Smooth muscle cell (in vitro differentiated cells): ENCODE measurements at regions not wholly inside any gene's neighbourhood (a gene's known extent, or its start where the extent isn't known, plus 50 kb on each side); places are given as distances from the start of the nearest gene placed in this dataset.
A peak's percentile ranks its signal among the peaks of the same experiment; 100 is the strongest.

Source experiments
- DNase-seq: peaks from one replicate; lab custom pipeline; 2025; ENCODE audit not compliant: unreplicated experiment; lab: John Stamatoyannopoulos, UW
- H2AFZ ChIP-seq: fragments of 200-600 bp; sonication (generic); 2 replicates; pipeline ENCODE4 v1.6.0; 2016; ENCODE audit warnings: antibody characterized with exemption, low read depth, mild to moderate bottlenecking
- H3F3A ChIP-seq: fragments of 200-600 bp; sonication (generic); 2 replicates; pipeline ENCODE4 v1.6.0; 2017; ENCODE audit warnings: antibody characterized with exemption, low read depth
- H3K27ac ChIP-seq: fragments of 200-600 bp; sonication (generic); 2 replicates; pipeline ENCODE4 v1.5.1; 2016; ENCODE audit warnings: low read depth, mild to moderate bottlenecking
- H3K27me3 ChIP-seq: fragments of 200-600 bp; sonication (generic); 2 replicates; pipeline ENCODE4 v1.6.1; 2016; ENCODE audit warnings: low read depth, mild to moderate bottlenecking
- H3K36me3 ChIP-seq: fragments of 200-600 bp; sonication (generic); 2 replicates; pipeline ENCODE4 v1.5.1; 2016; ENCODE audit warnings: low read depth
- H3K4me1 ChIP-seq: fragments of 200-600 bp; sonication (generic); 2 replicates; pipeline ENCODE4 v1.5.1; 2016; ENCODE audit warnings: low read depth
- H3K4me2 ChIP-seq: fragments of 200-600 bp; sonication (generic); 2 replicates; pipeline ENCODE4 v1.6.0; 2016; ENCODE audit warnings: mild to moderate bottlenecking
- H3K4me3 ChIP-seq: fragments of 200-600 bp; sonication (generic); 2 replicates; pipeline ENCODE4 v1.5.1; 2016; ENCODE audit warnings: mild to moderate bottlenecking
- H3K79me2 ChIP-seq: fragments of 200-600 bp; sonication (generic); 2 replicates; pipeline ENCODE4 v1.6.0; 2016; ENCODE audit warnings: low read depth, mild to moderate bottlenecking
- H3K9ac ChIP-seq: fragments of 200-600 bp; sonication (generic); 2 replicates; pipeline ENCODE4 v1.6.0; 2016; ENCODE audit warnings: low read depth
- H3K9me3 ChIP-seq: fragments of 200-600 bp; sonication (generic); replicated peaks from 2 replicates; pipeline ENCODE4 v1.5.1; 2016; ENCODE audit warnings: low read depth
- H4K20me1 ChIP-seq: fragments of 200-600 bp; sonication (generic); 2 replicates; pipeline ENCODE4 v1.6.0; 2016; ENCODE audit warnings: low read depth
- CTCF ChIP-seq: fragments of 200-600 bp; sonication (generic); IDR thresholded peaks from 2 replicates; pipeline ENCODE4 v1.5.1; 2017; ENCODE audit warnings: borderline replicate concordance, mild to moderate bottlenecking, antibody characterized with exemption; ENCODE audit not compliant: insufficient read depth, poor library complexity, severe bottlenecking
- WGBS: methylation state at CpG from one replicate; pipeline ENCODE4 v1.1.7; 2016; ENCODE audit warnings: low lambda C conversion rate; 5-methylcytosine and 5-hydroxymethylcytosine counted together

DNA sequence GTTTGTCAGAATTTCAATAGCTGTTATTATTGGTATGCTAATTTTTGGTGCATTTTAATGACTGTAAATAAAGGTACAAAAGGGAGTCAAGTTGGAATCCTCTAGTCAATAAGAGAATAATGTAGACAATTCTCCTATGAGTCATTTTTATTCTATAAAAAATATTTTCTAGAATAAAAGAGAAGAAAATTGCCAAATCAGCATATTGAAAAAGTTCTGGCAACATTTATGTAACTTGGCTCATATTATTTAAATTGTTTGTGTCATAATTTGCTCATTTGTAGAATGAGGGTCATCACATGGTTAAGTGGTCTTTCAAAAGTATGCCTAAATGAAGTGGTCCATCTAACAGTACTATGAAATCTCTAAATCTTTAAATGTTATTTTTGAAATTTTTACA, 1719.8 kb upstream of the WWC1 start:
- H3K36me3 ChIP-seq: no peaks in the 10 kb centered on the region

DNA sequence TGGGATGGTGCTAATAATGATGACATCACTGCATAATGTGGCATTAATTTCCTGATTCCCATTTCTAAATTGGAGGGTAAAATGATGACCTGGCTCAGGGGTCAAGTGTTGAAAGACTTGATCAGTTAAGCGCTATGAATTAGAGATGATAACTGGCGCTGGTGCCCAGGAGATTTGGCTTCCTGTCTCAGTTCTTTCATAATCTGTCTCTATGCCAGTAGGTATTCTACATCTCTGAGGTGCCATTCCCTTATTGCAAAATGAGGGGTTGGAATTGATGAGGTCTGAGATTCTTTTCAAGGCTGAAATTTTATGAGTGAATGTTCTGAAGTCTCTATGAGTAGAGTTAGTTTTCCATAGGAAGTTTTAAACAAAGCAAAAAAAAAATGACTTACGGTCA, 1715.1 kb upstream of the WWC1 start:
- no peak overlapping the region for H3K4me2 ChIP-seq
- H3K9me3 ChIP-seq: no peaks in the 10 kb centered on the region
- H3K36me3 ChIP-seq: no peaks in the 10 kb centered on the region
- no peaks in the 10 kb centered on the region for H3F3A ChIP-seq
- H3K9ac ChIP-seq: no peak overlapping the region
- no peaks in the 10 kb centered on the region for H3K4me1 ChIP-seq
- no peaks in the 10 kb centered on the region for H3K79me2 ChIP-seq
- H3K27ac ChIP-seq: no peak overlapping the region
- DNase-seq: no peak
- H4K20me1 ChIP-seq: no peaks in the 10 kb centered on the region
- 97% methylated on average over 3 of the region's 3 CpGs for WGBS
- no peaks in the 10 kb centered on the region for H3K27me3 ChIP-seq
- H3K4me3 ChIP-seq: no peak overlapping the region
- no peak overlapping the region for H2AFZ ChIP-seq
- TF ChIP-seq CTCF: no peak

More for the DNA sequence above, 1719.8 kb upstream of the WWC1 start:
- no peaks in the 10 kb centered on the region for H3K9me3 ChIP-seq
- H3K27ac ChIP-seq: no peak overlapping the region
- H3K79me2 ChIP-seq: no peaks in the 10 kb centered on the region
- no peaks in the 10 kb centered on the region for H3K4me1 ChIP-seq
- no peak overlapping the region for H2AFZ ChIP-seq
- H3F3A ChIP-seq: no peaks in the 10 kb centered on the region
- H4K20me1 ChIP-seq: no peaks in the 10 kb centered on the region
- no peak for TF ChIP-seq CTCF
- no peak overlapping the region for H3K9ac ChIP-seq
- no peaks in the 10 kb centered on the region for H3K27me3 ChIP-seq
- H3K4me3 ChIP-seq: no peak overlapping the region
- DNase-seq: no peak
- H3K4me2 ChIP-seq: no peak overlapping the region

DNA sequence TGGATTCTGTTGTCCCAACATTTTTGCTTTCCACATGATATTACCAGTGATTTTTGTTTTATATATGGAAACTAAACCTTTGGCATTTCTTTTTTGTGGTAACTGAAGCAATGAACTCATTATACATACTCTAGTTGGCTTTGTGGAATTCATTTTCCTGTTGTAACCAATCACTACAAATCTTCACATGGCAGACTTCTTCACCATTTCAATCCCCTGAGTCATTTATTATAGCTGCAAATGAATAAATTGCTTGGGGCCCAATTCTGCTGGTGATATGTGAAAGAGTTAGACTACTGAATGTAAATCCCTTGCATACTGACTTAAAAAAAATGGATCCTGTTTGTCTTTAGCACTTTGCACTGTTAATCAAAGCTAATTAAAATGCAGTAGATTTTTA, 1709.6 kb upstream of the WWC1 start:
- Histone ChIP-seq H3K27me3 (no peaks in the 10 kb centered on the region), H2AFZ (no peak overlapping the region), H3K4me2 (peak overlapping the region; percentile 54), H3K27ac (peak overlapping the region; percentile 20), H3F3A (no peaks in the 10 kb centered on the region), H3K79me2 (no peaks in the 10 kb centered on the region), H3K4me1 (peaks cover 2% of the 10 kb centered on the region), H3K4me3 (no peak overlapping the region), H3K9me3 (no peaks in the 10 kb centered on the region), H4K20me1 (no peaks in the 10 kb centered on the region), H3K36me3 (no peaks in the 10 kb centered on the region), H3K9ac (no peak overlapping the region)
- TF ChIP-seq CTCF: no peak
- DNase-seq: no peak

DNA sequence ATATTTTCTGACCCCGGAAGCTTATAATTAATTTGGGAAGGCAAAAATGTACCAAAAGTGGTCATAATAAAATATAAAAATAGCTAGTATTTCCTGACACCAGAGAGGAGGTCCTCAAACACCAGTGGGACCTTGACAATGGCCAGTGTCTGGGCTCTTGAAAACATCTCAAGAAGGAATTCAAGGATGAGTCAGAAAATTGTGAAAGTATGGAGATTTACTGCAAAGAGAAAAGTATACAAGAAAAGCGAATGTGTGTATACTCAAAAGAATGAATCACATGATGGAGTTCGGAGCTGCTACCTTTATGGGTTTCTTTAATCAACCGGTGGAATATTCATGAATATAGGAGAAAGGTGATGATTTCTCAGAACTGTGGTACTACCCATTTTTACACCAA, 1709.0 kb upstream of the WWC1 start:
- DNase-seq: no peak
- no peak overlapping the region for H3K9ac ChIP-seq
- H3K4me1 ChIP-seq: peaks cover 2% of the 10 kb centered on the region
- H3K79me2 ChIP-seq: no peaks in the 10 kb centered on the region
- H3K27ac ChIP-seq: peak overlapping the region; percentile 20
- 61% methylated on average over 4 of the region's 4 CpGs for WGBS
- no peaks in the 10 kb centered on the region for H3K27me3 ChIP-seq
- no peak overlapping the region for H2AFZ ChIP-seq
- H3K36me3 ChIP-seq: no peaks in the 10 kb centered on the region
- no peaks in the 10 kb centered on the region for H4K20me1 ChIP-seq
- no peaks in the 10 kb centered on the region for H3F3A ChIP-seq
- no peak for TF ChIP-seq CTCF
- H3K4me3 ChIP-seq: no peak overlapping the region
- H3K4me2 ChIP-seq: peak overlapping the region; percentile 54
- no peaks in the 10 kb centered on the region for H3K9me3 ChIP-seq
